ENCODE measurements at regions not wholly inside any gene's neighbourhood (a gene's known extent, or its start where the extent isn't known, plus 50 kb on each side); places are given as distances from the start of the nearest gene placed in this dataset.

- WGBS, 2 experiments (ENCODE audit: extremely low coverage in 1 of 2, insufficient coverage in 1 of 2, insufficient read length in 1 of 2, insufficient replicate concordance in 2 of 2, low coverage in 1 of 2, low lambda C conversion rate in 2 of 2, missing lambda C conversion rate in 1 of 2) = 66% methylated on average over 3 of the region's 3 CpGs; no CpG with 5 or more reads in 1 of the 2 experiments
- no peak for DNase-seq (ENCODE audit: low read depth in 1 of 2, low spot score in 2 of 2)
- TF ChIP-seq RNF2 (IDR thresholded peaks at IDR 0.05; ENCODE audit: borderline replicate concordance, low read depth, low read length, missing control alignments, poor library complexity, severe bottlenecking) (no peak), ASH2L (IDR thresholded peaks at IDR 0.05; ENCODE audit: low read length) (no peak), SP1 (IDR thresholded peaks at IDR 0.05; ENCODE audit: low read depth, low read length) (no peak), BRCA1 (IDR thresholded peaks at IDR 0.05; ENCODE audit: low read depth, low read length) (no peak), SP4 (IDR thresholded peaks at IDR 0.05; ENCODE audit: low read length) (no peak), KDM4A (IDR thresholded peaks at IDR 0.05; ENCODE audit: low read depth, low read length, severe bottlenecking) (no peak), YY1 (IDR thresholded peaks at IDR 0.05; ENCODE audit: low read depth, low read length) (no peak)
Measured at GRCh38 chr4:122052677-122053076, 99.5 kb upstream of the BLTP1 start.

More at GRCh38 chr4:122052677-122053076, 99.5 kb upstream of the BLTP1 start:
- no peak overlapping the region for H3K56ac ChIP-seq (replicated peaks; ENCODE audit: insufficient read length, low read depth, low read length)
- H3K9ac ChIP-seq (replicated peaks in 1 of 4; ENCODE audit: extremely low read depth in 1 of 4, low read depth in 3 of 4, low read length in 3 of 4) = no peak overlapping the region
- no peaks in the 10 kb centered on the region for H3K9me3 ChIP-seq (ENCODE audit: insufficient read depth in 2 of 2, low read depth in 1 of 2, low read length in 1 of 2)
- H3K14ac ChIP-seq (ENCODE audit: insufficient read length) = no peak overlapping the region
- no peak overlapping the region for H4K5ac ChIP-seq (ENCODE audit: insufficient read length, low read depth, low read length)
- no peak overlapping the region for H2BK5ac ChIP-seq (ENCODE audit: low read depth, low read length)
- H4K20me1 ChIP-seq (replicated peaks in 1 of 2; ENCODE audit: control insufficient read depth in 1 of 2, insufficient read depth in 2 of 2, low read length in 2 of 2) = no peaks in the 10 kb centered on the region
- H2BK15ac ChIP-seq (ENCODE audit: low read length) = no peak overlapping the region
- no peak overlapping the region for H3K23ac ChIP-seq (ENCODE audit: insufficient read length)
- H3K79me2 ChIP-seq (ENCODE audit: control insufficient read depth in 1 of 2, insufficient read depth in 2 of 2, low read length in 2 of 2) = no peaks in the 10 kb centered on the region
- POLR2A ChIA-PET (ENCODE audit: partially characterized antibody) = no interaction called here
- no peak overlapping the region for H3K4ac ChIP-seq (replicated peaks; ENCODE audit: insufficient read length, low read depth, low read length)
- no peak overlapping the region for H4K8ac ChIP-seq (ENCODE audit: extremely low read depth, insufficient read depth, low read length)
- no peak overlapping the region for H2BK20ac ChIP-seq (ENCODE audit: low read length)
- no peak overlapping the region for H3K18ac ChIP-seq (ENCODE audit: extremely low read depth, low read length)
- H2BK12ac ChIP-seq (ENCODE audit: low read depth, low read length) = no peak overlapping the region
- H3K4me1 ChIP-seq (replicated peaks in 1 of 4; ENCODE audit: control insufficient read depth in 3 of 4, insufficient read depth in 4 of 4, low read length in 3 of 4) = peaks cover 0 to under 1% (median 0%) of the 10 kb centered on the region in 4 experiments; a peak in 2 of 7 replicates
- H3K23me2 ChIP-seq (ENCODE audit: low read depth, low read length) = no peaks in the 10 kb centered on the region
- CTCF ChIA-PET (ENCODE audit: partially characterized antibody) = interaction anchor here (0.8 kb wide), 1 partner anchor 9 kb away, joined by 3 read pairs; no protein-coding TSS in a partner anchor
- no peak overlapping the region for H4K91ac ChIP-seq (replicated peaks; ENCODE audit: insufficient read length, low read length)
- no peaks in the 10 kb centered on the region for H3K36me3 ChIP-seq (ENCODE audit: control insufficient read depth in 2 of 4, insufficient read depth in 4 of 4, low read length in 3 of 4)
- H2BK120ac ChIP-seq (replicated peaks; ENCODE audit: low read depth, low read length) = no peak overlapping the region
- no peak for FAIRE-seq
- H3K27ac ChIP-seq (ENCODE audit: low read depth, low read length) = no peak overlapping the region
- no peaks in the 10 kb centered on the region for H3K79me1 ChIP-seq (ENCODE audit: low read depth, low read length)
- H3K27me3 ChIP-seq (replicated peaks in 1 of 4; ENCODE audit: control insufficient read depth in 3 of 4, extremely low read depth in 1 of 4, insufficient read depth in 3 of 4, low read length in 3 of 4) = no peaks in the 10 kb centered on the region
- no peak overlapping the region for H3K4me2 ChIP-seq (ENCODE audit: insufficient read depth in 1 of 2, low read depth in 2 of 2, low read length in 2 of 2)
- no peak overlapping the region for H3K4me3 ChIP-seq (ENCODE audit: extremely low read depth in 1 of 4, insufficient read depth in 2 of 4, low read depth in 3 of 4, low read length in 4 of 4)
- H2AFZ ChIP-seq (ENCODE audit: low read length) = no peak overlapping the region
- no peak overlapping the region for H2AK5ac ChIP-seq (ENCODE audit: low read depth, low read length)

Measured in H1 (cell line).